Epithelial cell of proximal tubule (primary cell): ENCODE measurements at regions not wholly inside any gene's neighbourhood (a gene's known extent, or its start where the extent isn't known, plus 50 kb on each side); places are given as distances from the start of the nearest gene placed in this dataset.

Experiments used
- DNase-seq: peaks from one replicate; pipeline ENCODE4 v3.0.0-alpha.2; 2011; ENCODE audit warnings: low read depth
- H3K4me3 ChIP-seq: 2 replicates; pipeline ENCODE4 v1.5.1; 2011; ENCODE audit warnings: low read depth, mild to moderate bottlenecking, low read length
- TF ChIP-seq, protein P1 (sequence below): conservative IDR thresholded peaks from 2 replicates; pipeline ENCODE4 v1.5.1; 2012; ENCODE audit warnings: low read depth, mild to moderate bottlenecking, low read length

DNA sequence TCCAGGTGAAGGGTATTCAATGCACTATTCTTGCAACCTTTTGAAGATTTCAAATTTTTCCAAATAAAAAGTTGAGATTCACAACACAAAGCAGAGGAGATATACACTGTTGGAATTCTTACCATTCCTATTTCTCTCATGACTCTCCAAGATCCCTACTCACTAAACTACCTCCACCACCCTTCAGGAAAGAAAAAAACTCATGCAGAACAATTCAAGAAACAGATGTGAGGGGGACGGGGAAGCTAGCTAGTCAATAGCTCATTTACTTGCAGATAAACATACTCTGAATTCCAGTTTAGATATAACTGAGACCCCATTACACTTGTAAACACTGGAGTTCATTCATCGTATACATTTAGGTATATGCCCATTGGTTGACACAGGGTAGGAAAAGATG lies 90.0 kb upstream of the SERP2 start:
- TF ChIP-seq, protein P1, sequence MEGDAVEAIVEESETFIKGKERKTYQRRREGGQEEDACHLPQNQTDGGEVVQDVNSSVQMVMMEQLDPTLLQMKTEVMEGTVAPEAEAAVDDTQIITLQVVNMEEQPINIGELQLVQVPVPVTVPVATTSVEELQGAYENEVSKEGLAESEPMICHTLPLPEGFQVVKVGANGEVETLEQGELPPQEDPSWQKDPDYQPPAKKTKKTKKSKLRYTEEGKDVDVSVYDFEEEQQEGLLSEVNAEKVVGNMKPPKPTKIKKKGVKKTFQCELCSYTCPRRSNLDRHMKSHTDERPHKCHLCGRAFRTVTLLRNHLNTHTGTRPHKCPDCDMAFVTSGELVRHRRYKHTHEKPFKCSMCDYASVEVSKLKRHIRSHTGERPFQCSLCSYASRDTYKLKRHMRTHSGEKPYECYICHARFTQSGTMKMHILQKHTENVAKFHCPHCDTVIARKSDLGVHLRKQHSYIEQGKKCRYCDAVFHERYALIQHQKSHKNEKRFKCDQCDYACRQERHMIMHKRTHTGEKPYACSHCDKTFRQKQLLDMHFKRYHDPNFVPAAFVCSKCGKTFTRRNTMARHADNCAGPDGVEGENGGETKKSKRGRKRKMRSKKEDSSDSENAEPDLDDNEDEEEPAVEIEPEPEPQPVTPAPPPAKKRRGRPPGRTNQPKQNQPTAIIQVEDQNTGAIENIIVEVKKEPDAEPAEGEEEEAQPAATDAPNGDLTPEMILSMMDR: no peak
- H3K4me3 ChIP-seq: no peak overlapping the region
- DNase-seq: no peak

DNA sequence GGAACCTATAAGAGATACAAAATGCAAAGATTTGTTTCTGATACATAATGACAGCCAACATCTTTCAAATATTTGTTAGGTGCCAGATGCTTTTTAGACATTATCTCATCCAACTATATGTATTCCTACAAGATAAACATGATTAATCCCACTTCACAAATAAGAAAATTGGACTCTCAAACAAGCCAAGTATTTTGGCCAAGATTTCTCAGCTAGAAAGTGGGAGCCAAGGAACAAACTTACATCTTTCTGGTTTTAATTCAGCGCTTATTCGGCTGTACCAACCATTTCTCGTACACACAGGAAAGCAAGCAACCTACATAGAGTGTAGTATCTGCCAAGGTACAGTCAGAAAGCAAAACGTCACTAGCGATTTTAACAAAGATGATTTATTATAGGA lies 85.7 kb upstream of the SERP2 start:
- no peak for DNase-seq
- TF ChIP-seq, protein P1: no peak
- H3K4me3 ChIP-seq: no peak overlapping the region

DNA sequence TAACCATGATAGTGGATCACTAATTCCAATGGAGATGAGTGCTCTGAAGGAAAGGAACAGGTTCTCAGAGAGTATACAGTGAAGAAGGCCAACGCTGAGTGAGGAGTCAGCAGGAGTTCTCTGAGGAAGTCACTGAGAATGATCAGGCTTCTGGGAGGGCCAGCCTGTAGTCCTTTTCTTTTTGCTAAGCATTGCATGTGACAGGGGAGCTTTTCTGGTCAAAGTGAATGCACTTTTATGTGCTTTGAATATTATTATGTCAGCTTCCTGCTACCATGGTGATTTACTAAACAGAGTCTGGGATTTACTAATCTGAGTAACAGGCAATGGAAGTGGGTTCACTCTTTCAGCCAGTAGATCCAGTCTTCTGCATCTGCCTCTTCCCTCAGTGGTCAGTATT lies 81.1 kb upstream of the SERP2 start:
- DNase-seq: no peak

DNA sequence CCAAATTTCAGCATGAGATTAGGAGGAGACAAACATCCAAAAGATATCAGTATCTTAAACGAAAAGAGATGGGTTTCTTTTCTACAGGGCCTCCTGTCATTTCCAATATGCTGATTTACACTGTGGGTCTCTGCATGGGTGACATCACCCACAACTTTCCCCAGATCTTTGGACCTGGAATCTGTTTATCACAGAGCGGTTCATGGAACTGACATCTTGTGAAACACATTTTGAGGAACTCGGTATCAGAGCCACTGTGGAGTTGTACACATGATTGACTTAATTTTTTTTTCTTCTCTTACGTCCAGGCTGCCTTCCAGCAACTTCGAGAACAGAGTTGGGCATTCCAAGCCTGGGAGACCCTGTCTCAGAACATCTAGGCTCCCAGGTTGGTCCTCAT lies 80.2 kb upstream of the SERP2 start:
- DNase-seq: no peak
- TF ChIP-seq, protein P1: no peak
- no peak overlapping the region for H3K4me3 ChIP-seq

More for the DNA sequence above, 81.1 kb upstream of the SERP2 start:
- H3K4me3 ChIP-seq: no peak overlapping the region
- TF ChIP-seq, protein P1: no peak

DNA sequence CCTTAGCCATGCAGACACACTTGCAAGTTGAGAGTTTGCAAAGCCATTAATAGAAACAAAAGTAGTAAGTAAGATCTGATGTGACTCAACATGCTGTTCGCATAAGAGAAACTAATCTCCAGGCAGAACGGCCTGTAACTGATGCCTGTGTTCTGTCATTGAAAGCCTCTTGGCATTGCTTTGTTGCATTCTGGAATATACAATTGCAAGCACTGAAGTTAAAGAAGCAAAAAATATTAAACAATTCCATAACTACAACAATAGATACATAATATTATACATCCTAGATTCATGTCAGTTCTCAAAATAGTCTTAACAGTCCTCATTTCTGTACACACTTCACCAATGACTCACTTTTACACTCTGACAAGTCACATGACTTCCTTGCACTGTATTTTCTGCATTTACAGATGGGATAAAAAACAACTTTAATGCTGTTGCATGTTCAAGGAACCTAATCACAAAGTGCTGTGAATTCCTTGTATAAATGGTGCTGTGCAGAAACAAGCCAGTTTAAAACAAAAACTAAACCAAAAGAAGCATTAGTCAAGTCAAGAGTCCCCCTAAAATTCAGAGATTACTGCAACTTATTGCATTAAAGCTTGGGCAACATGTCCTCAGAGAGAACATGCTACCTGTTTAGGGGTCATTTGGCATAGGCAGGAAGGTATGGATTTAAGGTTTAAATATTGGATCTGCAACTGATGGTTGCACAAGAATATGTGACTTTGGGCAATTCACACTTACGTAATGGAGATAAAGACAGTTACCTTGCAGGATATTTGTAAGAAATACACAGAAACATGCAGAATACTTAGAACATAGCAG lies 79.5 kb upstream of the SERP2 start:
- no peak for DNase-seq
- TF ChIP-seq, protein P1: no peak
- no peak overlapping the region for H3K4me3 ChIP-seq

DNA sequence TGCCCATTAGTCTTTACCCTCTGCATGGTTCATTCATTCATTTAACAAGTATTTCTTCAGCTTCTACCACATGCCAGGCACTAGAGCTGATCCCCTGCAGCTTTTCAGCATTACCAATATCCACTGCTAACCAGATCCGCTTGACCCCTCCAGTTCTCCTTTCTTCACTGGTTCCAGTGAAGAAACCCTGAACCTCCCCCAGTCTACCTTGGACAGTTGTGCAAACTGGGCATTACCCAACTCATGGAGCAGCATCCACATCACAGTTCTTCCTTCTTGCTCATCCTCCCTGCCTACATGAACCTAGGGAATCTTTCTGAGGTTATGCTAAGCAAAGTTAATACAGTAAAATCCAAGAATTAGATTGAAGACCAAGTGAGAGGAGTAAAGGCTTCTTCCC lies 78.7 kb upstream of the SERP2 start:
- no peak overlapping the region for H3K4me3 ChIP-seq
- DNase-seq: no peak
- TF ChIP-seq, protein P1: no peak

DNA sequence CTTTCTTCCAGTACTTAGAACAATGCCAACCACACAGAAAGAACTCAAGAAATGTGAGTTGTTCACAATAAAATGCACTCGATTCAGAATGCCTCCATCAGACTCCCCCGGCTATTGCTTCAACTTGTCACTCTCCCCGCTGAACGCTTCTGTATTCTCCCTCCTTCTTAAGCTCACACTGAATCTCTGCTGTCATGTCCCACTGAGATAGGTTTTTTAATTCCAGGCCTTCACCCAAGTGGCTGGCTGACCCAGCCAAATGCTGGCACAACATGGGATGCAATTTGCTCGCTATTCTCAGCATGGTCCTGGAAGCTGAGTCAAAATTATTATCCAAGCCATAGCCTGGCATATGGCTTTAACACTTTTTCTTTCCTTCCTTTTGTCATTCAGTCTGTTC lies 76.8 kb upstream of the SERP2 start:
- H3K4me3 ChIP-seq: no peak overlapping the region
- TF ChIP-seq, protein P1: no peak
- DNase-seq: no peak
